Renal cortex interstitium (tissue), 11 donors: ENCODE measurements at regions not wholly inside any gene's neighbourhood (a gene's known extent, or its start where the extent isn't known, plus 50 kb on each side); places are given as distances from the start of the nearest gene placed in this dataset.
"Not testable (repeated sequence)": the region's sequence is repeated elsewhere in the genome, so short reads cannot be mapped to it uniquely, and the experiment has no call there.

Experiments used
- DNase-seq, 11 donors: peaks; one replicate each; pipeline ENCODE4 v3.0.0-alpha.2; 2013; ENCODE audit warnings: low read depth in 9 of 11, low spot score in 4 of 11; ENCODE audit errors: extremely low read depth in 1 of 11

GRCh38 chr5:174483411-174483810 lies 241.0 kb upstream of the MSX2 start:
- no peak for DNase-seq

DNA sequence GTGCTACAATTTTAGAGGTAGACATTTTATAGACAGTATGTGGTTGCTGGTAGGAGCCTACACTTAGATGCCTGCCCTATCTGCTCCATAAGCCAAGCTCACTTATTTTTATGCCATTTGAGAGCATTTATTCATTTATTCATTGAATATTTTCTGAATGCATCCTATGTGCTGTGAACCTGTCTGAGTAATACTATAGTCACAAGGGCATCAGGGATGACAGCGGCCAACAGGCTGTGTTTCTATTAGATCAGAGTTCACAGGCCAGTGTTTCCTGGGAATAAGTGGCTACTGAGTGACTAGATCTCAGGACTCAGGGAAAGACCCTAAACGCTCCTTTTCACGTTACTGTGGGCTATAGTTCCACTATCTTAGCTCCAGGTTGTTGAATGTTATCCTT lies 235.2 kb upstream of the MSX2 start:
- DNase-seq = no peak

- DNase-seq = no peak
These were observed 234.3 kb upstream of the MSX2 start for GRCh38 chr5:174489920-174490597.

- no peak for DNase-seq
These were observed 233.7 kb upstream of the MSX2 start for GRCh38 chr5:174490728-174491127.

- no peak for DNase-seq
These were observed 233.1 kb upstream of the MSX2 start for GRCh38 chr5:174491265-174491664.

- DNase-seq = no peak
These were observed 232.5 kb upstream of the MSX2 start for GRCh38 chr5:174491761-174492350.

DNA sequence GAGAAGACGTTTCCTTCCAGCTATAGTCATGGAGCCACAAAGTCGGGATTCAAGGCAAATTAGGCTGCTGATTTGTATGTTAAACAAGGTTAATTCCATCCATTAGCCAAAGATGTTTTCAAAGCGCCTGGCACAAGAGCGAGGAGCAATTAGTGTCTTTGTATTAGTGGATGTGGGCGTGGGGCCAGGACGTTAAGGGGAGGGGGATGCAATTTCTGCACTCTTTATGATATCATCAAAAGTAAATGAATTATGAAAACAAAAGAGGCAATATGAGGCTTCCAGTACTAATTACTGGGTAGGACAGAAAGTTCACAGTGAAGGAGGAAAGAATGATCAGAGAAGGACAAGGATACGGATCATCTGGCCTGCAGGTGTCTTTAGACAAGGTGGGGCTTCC lies 230.9 kb upstream of the MSX2 start:
- DNase-seq = no peak

DNA sequence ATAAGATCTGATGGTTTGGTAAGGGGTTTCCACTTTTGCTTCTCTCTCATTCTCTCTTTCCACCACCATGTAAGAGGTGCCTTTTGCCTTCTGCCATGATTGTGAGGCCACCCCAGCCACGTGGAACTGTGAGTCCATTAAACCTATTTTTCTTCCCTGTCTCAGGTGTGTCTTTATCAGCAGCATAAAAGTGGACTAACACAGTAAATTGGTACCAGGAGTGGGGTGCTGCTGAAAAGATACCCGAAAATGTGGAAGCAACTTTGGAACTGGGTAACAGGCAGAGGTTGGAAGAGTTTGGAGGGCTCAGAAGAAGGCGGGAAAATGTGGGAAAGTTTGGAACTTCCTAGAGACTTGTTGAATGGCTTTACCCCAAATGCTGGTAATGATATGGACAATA lies 226.4 kb upstream of the MSX2 start:
- not testable (repeated sequence) for DNase-seq

- DNase-seq = not testable (repeated sequence)
These were observed 225.8 kb upstream of the MSX2 start for GRCh38 chr5:174498575-174498974.

- DNase-seq = no peak
These were observed 223.7 kb upstream of the MSX2 start for GRCh38 chr5:174500636-174501035.

DNA sequence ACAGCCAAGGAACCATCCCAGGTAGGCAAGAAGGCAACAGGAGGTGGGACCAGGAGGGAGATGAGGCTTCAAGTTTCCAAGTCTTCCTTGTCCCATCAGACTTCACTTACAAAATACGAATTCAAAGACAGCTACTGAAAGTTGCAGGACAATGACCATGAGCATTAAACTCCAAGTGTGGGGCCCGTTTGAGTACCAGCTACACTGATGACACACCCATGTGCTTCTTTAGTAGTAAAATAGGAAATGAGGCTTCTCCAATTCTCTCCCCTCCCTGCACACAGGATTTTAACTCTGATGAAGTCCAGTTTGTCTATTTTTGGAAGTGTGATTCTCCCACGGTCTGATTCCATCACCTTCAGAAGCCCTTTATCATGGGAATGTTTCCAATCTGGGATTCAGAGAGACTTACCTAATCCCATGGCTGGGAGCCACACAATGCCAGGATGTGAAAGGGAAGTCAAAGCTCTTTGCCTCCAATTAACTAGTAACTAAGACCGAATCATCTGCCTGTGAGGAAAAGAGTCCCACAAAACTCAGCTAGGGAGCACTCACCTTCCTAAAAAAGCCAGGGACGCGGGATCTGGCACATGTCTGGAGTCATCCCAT lies 222.8 kb upstream of the MSX2 start:
- DNase-seq = no peak

- DNase-seq = no peak
These were observed 221.3 kb upstream of the MSX2 start for GRCh38 chr5:174503086-174503460.

- no peak for DNase-seq
These were observed 220.7 kb upstream of the MSX2 start for GRCh38 chr5:174503461-174504265.

DNA sequence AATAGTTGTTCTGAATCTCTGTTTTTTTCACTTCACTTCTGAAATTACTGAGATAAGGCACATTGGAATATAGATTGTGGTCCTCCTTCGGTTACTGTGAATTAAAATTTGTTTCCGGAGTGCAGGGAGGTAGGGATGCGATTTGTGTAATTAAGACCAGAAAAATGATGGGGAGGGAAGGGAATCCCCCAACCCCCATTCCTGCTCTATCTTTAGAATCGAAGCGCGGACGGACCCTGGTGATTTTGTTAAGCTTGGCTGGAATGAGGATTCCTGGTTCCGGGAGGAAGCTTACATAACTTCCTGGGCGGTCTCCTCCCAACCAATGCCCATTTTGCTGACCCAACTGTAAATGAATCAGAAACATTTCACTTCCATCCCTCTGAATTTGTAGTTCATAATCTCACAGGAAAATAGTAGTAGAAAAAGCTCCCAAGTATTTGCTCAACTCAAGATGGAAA lies 220.1 kb upstream of the MSX2 start:
- DNase-seq = no peak

GRCh38 chr5:174505621-174506020 lies 218.8 kb upstream of the MSX2 start:
- no peak for DNase-seq

GRCh38 chr5:174510782-174511453 lies 213.5 kb upstream of the MSX2 start:
- not testable (repeated sequence) for DNase-seq

DNA sequence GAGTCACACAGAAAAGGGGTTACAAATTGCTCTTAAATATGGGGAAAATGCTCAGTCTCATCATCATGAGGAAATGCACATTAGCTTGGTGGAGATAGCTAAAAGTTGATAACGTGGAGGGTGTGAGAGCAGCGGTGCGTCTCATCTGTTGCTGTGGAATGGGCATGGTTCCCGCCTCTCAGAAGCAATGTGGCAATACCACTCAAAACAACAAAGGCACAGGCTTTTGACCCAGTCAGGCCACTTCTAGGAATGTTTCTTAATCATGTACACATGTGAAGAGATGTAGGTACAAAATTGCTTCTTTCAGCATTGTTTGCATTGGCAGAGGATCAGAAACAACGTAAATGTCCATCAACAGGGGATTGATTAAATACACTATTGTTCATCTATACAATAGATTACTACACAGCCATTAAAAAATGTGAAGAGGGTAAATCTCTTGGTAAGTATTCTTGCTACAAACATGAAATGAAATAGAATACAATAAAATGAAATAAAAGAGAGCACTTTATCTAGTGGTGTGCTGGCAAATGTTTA lies 212.6 kb upstream of the MSX2 start:
- no peak for DNase-seq

- DNase-seq = no peak
These were observed 210.1 kb upstream of the MSX2 start for GRCh38 chr5:174514325-174514724.

- no peak for DNase-seq
These were observed 209.4 kb upstream of the MSX2 start for GRCh38 chr5:174514983-174515394.
